GM21528 (cell line): ENCODE measurements at regions not wholly inside any gene's neighbourhood (a gene's known extent, or its start where the extent isn't known, plus 50 kb on each side); places are given as distances from the start of the nearest gene placed in this dataset.

Source experiments
- ATAC-seq: cut with Tn5 transposase; IDR thresholded peaks from one replicate; pipeline ENCODE4 v1.9.1; 2021; ENCODE audit warnings: mild to moderate bottlenecking, moderate library complexity; ENCODE audit not compliant: unreplicated experiment, low FRiP score

- ATAC-seq: no peak
Observed at GRCh38 chr3:188053710-188054380, 100.1 kb upstream of the LPP start.

DNA sequence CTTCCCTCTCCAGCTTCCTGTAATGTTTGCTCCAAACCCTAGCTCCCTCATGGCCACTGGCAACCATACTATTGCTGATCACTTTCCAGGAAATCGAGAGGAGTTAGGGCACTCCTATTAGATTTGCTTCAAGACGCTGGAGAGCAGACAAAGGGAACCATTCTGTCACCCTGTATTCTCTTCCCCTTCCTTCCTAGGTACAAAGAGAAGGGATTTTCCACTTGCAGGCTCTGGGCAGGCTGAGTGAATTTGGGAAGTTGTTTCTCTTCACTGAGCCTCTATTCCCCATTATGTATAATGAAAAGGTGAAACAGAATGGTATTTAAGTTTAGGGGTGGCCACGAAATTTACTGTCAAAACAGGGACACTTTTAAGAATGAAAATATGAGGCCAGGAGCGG is 99.4 kb upstream of the LPP start:
- ATAC-seq: no peak

- no peak for ATAC-seq
Observed at GRCh38 chr3:188055388-188055787, 98.6 kb upstream of the LPP start.

GRCh38 chr3:188057124-188057523 is 96.8 kb upstream of the LPP start:
- ATAC-seq: no peak

GRCh38 chr3:188058569-188059184 is 95.3 kb upstream of the LPP start:
- no peak for ATAC-seq

DNA sequence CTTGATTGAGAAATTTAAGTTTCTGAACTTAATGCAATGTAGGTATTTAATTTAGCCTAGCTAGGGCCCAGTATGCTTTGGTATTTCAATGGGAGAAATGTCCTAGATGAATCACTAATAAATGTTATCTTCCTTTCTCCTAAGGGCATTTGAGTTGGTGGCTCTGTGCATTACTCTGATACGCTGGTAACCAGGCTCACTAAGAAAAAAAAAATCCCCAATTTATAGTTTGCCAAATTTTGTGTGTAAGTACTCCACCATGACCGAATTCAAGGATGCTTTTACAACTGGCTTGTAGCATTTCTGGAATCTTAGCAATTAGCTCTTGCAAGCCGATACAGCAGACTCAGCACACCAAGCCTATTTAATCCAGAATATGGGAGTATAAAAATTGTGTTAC is 94.6 kb upstream of the LPP start:
- ATAC-seq: no peak

DNA sequence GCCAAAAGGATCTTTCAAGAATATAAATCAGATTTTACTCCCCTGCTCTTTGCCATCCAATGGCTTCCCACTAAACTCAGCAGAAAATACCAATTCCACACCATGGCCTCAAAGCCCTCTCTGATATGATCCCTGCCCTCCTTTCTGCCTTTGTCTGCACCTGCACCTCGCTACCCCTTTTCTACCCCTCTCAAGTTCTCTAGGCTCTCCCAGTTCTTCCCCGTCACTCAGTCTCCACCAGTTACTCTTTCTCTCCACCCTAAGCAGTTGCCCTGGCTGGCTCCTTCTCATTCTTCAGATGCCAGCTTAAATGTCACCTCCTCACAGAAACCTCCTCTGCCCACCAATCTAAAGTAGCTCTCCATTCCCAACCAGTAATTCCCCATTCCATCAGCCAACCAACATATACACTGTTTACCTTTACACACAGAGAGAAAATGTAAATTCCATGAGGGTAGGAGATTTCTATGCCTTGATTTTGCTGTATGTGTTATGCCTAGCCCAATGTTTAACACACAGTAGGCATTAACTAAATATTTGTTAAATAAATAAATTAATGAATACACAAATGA is 93.6 kb upstream of the LPP start:
- ATAC-seq: no peak

DNA sequence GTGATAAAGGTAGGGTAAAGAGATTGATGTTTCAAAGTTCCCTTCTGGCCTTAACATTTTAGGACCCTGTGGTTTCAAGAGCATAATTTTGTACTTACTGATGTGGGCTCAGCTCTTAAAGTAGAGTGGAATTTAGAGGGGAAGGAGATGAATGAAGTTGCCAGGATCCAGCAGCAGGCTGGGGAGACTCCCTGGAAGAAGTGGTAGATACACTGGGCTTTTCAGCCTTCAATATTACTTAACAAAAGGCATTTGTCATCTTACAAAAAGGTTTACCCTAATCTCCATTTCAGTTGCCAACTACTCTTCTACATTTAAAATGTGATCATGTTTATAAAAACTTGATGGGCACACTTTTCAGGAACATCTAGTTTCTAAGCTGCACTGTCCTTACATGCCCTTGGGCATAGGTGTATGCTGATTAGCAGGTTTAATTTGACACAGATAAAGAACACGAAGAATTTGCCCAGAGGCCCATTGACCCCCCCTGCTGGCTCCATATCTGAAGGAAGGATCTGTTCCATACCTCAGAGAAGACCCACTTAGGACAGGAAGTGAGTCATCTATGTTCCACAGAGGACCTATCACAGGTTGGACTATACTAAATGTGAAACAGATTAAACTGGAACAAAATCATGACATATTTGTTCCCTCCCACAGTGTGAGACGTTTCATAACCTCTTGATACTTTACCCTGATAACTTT is 93.0 kb upstream of the LPP start:
- ATAC-seq: no peak

DNA sequence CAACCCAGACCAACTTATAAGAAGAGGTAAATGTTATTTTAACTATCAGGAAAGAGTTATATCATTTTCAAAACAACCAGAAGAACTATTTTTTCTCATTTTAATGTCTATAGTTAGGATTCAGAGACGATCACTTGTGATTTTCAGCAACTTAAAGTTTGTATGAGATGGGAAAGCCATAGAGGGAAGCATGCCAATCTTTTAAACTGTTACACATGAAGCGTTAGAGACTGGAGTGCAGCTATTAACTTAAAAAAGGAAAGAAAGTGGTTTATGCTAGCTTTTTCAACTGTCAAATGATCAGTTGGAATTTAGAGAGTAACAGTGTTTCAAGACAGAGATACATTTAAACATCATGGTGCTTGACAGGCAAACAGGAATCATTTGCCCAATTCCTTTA is 91.7 kb upstream of the LPP start:
- ATAC-seq: no peak

DNA sequence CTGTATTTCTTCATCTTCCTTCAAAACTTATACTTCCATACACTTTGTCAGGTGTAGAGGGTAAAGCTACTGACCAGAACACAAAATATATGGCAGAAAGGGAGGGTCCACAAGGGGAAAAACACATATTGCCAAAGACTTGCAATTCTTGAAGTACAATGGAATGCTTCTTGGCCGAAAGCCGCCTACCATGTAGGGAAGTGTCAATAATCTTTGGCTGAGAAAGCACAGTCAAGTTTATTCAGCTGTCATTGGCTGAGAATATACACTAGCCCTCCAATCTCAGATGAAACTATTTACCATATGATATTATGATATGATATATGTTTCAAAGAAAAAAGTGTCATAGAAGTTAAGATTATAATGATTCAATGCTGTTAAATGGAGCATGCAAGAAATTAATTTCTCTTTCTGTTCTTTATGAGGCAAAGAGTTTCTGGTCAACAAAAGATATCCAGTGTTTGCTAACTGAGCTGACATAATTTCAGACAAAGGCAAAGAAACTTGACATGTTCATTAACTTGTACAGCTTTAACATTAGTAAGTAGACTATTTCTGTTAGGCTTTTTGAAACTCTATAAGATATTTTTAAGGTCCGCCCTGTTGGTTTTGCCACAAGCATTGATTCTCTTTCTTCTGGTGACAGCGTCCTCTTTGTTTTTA is 89.0 kb upstream of the LPP start:
- ATAC-seq: no peak

GRCh38 chr3:188066141-188066540 is 87.8 kb upstream of the LPP start:
- no peak for ATAC-seq

GRCh38 chr3:188067932-188068331 is 86.0 kb upstream of the LPP start:
- no peak for ATAC-seq

DNA sequence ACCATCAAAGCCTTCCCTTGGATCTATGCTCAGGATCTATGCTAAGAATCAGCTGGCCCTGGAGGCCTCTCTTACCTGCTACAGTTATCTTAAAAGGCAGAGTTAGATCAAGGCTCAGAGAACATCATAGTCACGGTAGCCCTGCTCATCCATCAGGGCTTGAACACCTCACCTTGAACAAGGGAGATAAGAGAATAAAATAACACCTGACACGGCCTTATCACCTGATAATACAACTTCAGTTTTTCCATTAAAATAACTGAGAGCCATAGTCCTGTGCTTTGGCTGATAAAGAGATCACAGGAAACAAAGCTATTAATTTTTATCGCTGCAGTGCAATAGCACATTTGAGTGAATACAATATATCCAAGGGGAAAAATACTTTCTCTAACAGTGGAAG is 85.6 kb upstream of the LPP start:
- ATAC-seq: no peak

DNA sequence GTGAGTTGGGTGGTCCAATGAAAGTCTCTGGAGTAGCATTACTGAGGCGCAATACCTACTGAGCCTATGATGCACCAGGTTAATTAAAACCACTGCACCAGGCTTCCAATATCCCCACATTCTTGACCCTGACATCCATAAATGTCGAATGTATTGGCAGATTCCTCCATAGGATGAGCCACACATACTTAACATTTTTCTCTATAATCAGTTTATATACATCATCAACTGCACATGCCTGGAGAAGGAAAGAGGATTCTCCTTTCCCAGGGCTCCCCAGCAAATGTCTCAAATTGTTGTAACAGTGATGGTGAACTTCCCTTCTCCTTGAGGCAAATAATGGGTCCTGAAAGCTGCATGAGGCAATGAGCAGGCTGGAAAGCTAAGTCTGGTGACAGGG is 82.3 kb upstream of the LPP start:
- no peak for ATAC-seq

DNA sequence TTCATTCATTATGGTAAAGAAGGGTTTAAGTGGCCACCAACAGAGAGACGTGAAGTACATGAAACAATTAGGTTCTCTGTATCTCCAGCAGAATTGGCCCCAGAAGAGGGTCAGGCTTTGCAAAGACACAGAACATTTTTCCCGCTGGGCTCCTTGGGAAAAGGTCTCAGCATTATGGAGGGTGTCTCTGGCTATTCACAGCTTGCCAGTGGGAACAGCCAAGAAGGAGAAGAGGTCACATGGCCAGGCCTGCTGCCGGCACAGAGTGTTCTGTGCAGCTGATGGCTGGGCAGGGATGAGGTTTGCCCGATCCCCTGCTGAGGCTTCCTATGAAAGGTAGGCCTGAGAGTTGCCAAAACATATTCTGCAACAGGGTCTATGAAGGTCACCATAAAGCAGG is 77.8 kb upstream of the LPP start:
- no peak for ATAC-seq

GRCh38 chr3:188077160-188077799 is 76.7 kb upstream of the LPP start:
- no peak for ATAC-seq

DNA sequence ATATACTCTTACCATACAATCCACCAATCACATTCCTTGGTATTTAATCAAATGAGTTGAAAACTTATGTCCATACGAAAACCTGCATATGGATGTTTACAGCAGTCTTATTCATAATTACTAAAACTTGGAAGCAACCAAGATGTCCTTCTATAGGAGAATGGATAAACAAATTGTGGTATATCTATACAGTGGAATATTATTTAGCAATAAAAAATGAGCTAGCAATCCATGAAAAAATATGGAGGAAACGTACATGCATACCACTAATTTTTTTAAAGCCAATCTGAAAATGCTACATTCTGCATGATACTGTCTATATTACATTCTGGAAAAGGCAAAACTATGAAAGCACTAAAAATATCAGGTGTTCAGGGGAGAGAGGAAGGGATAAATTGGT is 73.9 kb upstream of the LPP start:
- ATAC-seq: no peak

GRCh38 chr3:188082031-188082430 is 71.9 kb upstream of the LPP start:
- ATAC-seq: no peak

GRCh38 chr3:188082450-188082849 is 71.5 kb upstream of the LPP start:
- ATAC-seq: no peak

- no peak for ATAC-seq
Observed at GRCh38 chr3:188083011-188083410, 70.9 kb upstream of the LPP start.
